ENCODE measurements at regions not wholly inside any gene's neighbourhood (a gene's known extent, or its start where the extent isn't known, plus 50 kb on each side); places are given as distances from the start of the nearest gene placed in this dataset.

DNA sequence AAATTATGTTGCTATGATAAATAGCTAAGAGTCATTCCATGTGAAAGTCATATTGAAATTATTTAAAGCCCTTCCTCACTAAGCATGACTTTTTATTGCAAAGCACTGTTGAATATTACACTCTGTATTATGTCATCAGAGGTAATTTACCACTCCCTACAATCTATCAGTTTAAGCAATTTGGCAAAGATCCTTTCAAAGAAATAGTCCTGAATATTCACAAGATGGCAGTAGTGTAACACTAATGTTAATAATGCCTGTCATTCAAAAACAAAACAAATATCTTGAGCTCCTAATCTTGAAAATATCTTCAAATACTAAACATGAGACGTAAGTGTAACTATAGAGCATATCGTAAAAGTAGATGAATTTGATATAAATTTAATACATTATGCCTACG lies 208.6 kb upstream of the TECRL start:
- Histone ChIP-seq H3K14ac (replicated peaks; ENCODE audit: low read depth, low read length) (no peak overlapping the region), H3K4me1 (ENCODE audit: control insufficient read depth, insufficient read depth, low read length) (no peaks in the 10 kb centered on the region), H3K4ac (ENCODE audit: low read depth, low read length) (no peak overlapping the region), H4K5ac (ENCODE audit: low read depth, low read length) (no peak overlapping the region), H3K9ac (ENCODE audit: low read depth, low read length) (no peak overlapping the region), H3K23ac (ENCODE audit: low read depth, low read length) (no peak overlapping the region), H3K18ac (ENCODE audit: low read depth, low read length) (no peak overlapping the region), H2AK5ac (ENCODE audit: low read depth, low read length) (no peak overlapping the region), H3K56ac (ENCODE audit: extremely low read depth, insufficient read depth, low read length) (no peak overlapping the region), H2BK5ac (ENCODE audit: low read depth, low read length, poor library complexity, severe bottlenecking) (no peak overlapping the region), H3K27me3 (ENCODE audit: control insufficient read depth, insufficient read depth, low read length) (no peaks in the 10 kb centered on the region), H2AK9ac (replicated peaks; ENCODE audit: low read depth, low read length, poor library complexity) (no peak overlapping the region), H3K9me3 (ENCODE audit: control insufficient read depth, insufficient read depth, low read length) (no peaks in the 10 kb centered on the region; the same call in 1 of the 2 replicates), H2BK20ac (ENCODE audit: low read depth, low read length) (no peak overlapping the region), H3K4me2 (ENCODE audit: low read depth, low read length) (no peak overlapping the region), H3K27ac (ENCODE audit: insufficient read depth, low read length) (no peak overlapping the region), H2BK15ac (ENCODE audit: low read depth, low read length) (no peak overlapping the region), H3K79me1 (ENCODE audit: low read depth in 1 of 2, low read length in 2 of 2) (no peaks in the 10 kb centered on the region), H2AFZ (replicated peaks; ENCODE audit: low read length, poor library complexity) (no peak overlapping the region), H4K8ac (ENCODE audit: low read depth in 2 of 2, low read length in 2 of 2) (no peak overlapping the region), H3K9me1 (ENCODE audit: insufficient read depth, low read length) (no peaks in the 10 kb centered on the region), H2BK120ac (ENCODE audit: low read depth, low read length) (no peak overlapping the region), H3K36me3 (ENCODE audit: control insufficient read depth, insufficient read depth, low read length) (no peaks in the 10 kb centered on the region), H3K4me3 (ENCODE audit: insufficient read depth, low read depth, low read length) (no peak overlapping the region), H4K91ac (ENCODE audit: insufficient read depth, low read depth, low read length) (no peak overlapping the region), H4K20me1 (ENCODE audit: insufficient read depth, low read length) (no peaks in the 10 kb centered on the region)
- ATAC-seq (ENCODE audit: low read depth) (no peak), DNase-seq (no peak)
- ChIA-PET POLR2A (ENCODE audit: unreplicated experiment) (no interaction called here), CTCF (no interaction called here)
- in situ Hi-C loops (cut with MboI; ENCODE audit: low sequenced_read_pairs): no loop called here
- no TSS peak for BruUV-seq (replicated peaks)
- dilution Hi-C loops (cut with HindIII; ENCODE audit: low sequenced_read_pairs, unreplicated experiment): no loop called here
- TF ChIP-seq POLR2A (IDR thresholded peaks at IDR 0.05; ENCODE audit: low read depth, low read length) (no peak), RFX5 (IDR thresholded peaks at IDR 0.05; ENCODE audit: low read depth, low read length) (no peak), RCOR1 (IDR thresholded peaks at IDR 0.05; ENCODE audit: insufficient replicate concordance, low read length) (no peak), CEBPB (IDR thresholded peaks at IDR 0.05; ENCODE audit: low read depth, low read length) (no peak), RAD21 (IDR thresholded peaks at IDR 0.05; ENCODE audit: low read length) (no peak)
- TF ChIP-seq, protein P1, sequence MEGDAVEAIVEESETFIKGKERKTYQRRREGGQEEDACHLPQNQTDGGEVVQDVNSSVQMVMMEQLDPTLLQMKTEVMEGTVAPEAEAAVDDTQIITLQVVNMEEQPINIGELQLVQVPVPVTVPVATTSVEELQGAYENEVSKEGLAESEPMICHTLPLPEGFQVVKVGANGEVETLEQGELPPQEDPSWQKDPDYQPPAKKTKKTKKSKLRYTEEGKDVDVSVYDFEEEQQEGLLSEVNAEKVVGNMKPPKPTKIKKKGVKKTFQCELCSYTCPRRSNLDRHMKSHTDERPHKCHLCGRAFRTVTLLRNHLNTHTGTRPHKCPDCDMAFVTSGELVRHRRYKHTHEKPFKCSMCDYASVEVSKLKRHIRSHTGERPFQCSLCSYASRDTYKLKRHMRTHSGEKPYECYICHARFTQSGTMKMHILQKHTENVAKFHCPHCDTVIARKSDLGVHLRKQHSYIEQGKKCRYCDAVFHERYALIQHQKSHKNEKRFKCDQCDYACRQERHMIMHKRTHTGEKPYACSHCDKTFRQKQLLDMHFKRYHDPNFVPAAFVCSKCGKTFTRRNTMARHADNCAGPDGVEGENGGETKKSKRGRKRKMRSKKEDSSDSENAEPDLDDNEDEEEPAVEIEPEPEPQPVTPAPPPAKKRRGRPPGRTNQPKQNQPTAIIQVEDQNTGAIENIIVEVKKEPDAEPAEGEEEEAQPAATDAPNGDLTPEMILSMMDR (conservative IDR thresholded peaks at IDR 0.05; ENCODE audit: low read depth, low read length): no peak
- intact Hi-C loops (cut with micrococcal nuclease): no loop called here
- WGBS, 2 experiments (ENCODE audit: extremely low coverage in 2 of 2, insufficient read length in 1 of 2): no CpG with 5 or more reads among the region's 3 CpGs

Measured in IMR-90 (cell line).